GM12878 (cell line): ENCODE measurements at regions not wholly inside any gene's neighbourhood (a gene's known extent, or its start where the extent isn't known, plus 50 kb on each side); places are given as distances from the start of the nearest gene placed in this dataset.

Experiments used
- ATAC-seq: fragments of 200-7000 bp; cut with Tn5 transposase; 3 replicates; pipeline ENCODE4 v1.9.1; 2020; ENCODE audit warnings: mild to moderate bottlenecking, moderate library complexity
- BruUV-seq: library from RNA; stranded (reverse); fragments of 400-500 nt; replicated peaks from 2 replicates; lab custom pipeline; 2021; lab: Mats Ljungman, UMichigan
- CTCF ChIA-PET: fragments of 300-600 bp; sonication (Branson Sonifier 250); formaldehyde crosslinking; extraction: SDS; loops from one replicate; lab custom pipeline; 2021; ENCODE audit warnings: inconsistent platforms; lab: Yijun Ruan, JAX
- POLR2A ChIA-PET: fragments of 350-600 bp; formaldehyde crosslinking; extraction: SDS; loops from one replicate; lab custom pipeline; 2021; ENCODE audit warnings: inconsistent platforms; lab: Charles Lee
- RAD21 ChIA-PET: fragments of 300-600 bp; sonication (Branson Sonifier 250); formaldehyde crosslinking; loops from one replicate; lab custom pipeline; 2023; ENCODE audit warnings: antibody characterized with exemption; ENCODE audit not compliant: unreplicated experiment; lab: Charles Lee
- SMC1A ChIA-PET: fragments of 300-600 bp; sonication (Branson Sonifier 250); formaldehyde crosslinking; loops from one replicate; lab custom pipeline; 2023; ENCODE audit not compliant: unreplicated experiment, uncharacterized antibody; lab: Charles Lee
- DNase-seq: peaks from one replicate; pipeline ENCODE4 v3.0.0-alpha.2; 2011; ENCODE audit warnings: low read depth, low spot score
- FAIRE-seq: peaks from 3 replicates; lab custom pipeline; 2011; peaks lifted over from hg19 to GRCh38; lab: Jason Lieb, UNC
- H2AFZ ChIP-seq: 2 replicates; pipeline ENCODE4 v1.6.0; 2011; ENCODE audit warnings: low read depth, low read length, control low read depth; ENCODE audit not compliant: control insufficient read depth
- H3K27ac ChIP-seq: 2 replicates; pipeline ENCODE4 v1.5.1; 2011; ENCODE audit warnings: control low read depth; ENCODE audit not compliant: control insufficient read depth, insufficient read depth
- H3K27me3 ChIP-seq, 2 experiments: replicated peaks in 1 of 2; 2 replicates each; pipeline versions ENCODE4 v1.6.0 to v1.6.1; 2011; ENCODE audit warnings: low read length in 1 of 2; ENCODE audit not compliant: control insufficient read depth in 2 of 2, insufficient read depth in 2 of 2
- H3K36me3 ChIP-seq, 2 experiments: 2 replicates each; pipeline ENCODE4 v1.5.1; 2011; ENCODE audit warnings: low read length in 1 of 2; ENCODE audit not compliant: control insufficient read depth in 2 of 2, insufficient read depth in 2 of 2
- H3K4me1 ChIP-seq: 2 replicates; pipeline ENCODE4 v1.6.1; 2011; ENCODE audit warnings: mild to moderate bottlenecking, low read length, moderate library complexity, mixed read lengths; ENCODE audit not compliant: control insufficient read depth, insufficient read depth
- H3K4me2 ChIP-seq: 2 replicates; pipeline ENCODE4 v1.6.0; 2011; ENCODE audit warnings: control low read depth; ENCODE audit not compliant: control insufficient read depth, insufficient read depth
- H3K4me3 ChIP-seq: fragments of 200-600 bp; sonication (generic); 2 replicates; pipeline ENCODE4 v1.5.1; 2016
- H3K79me2 ChIP-seq: 2 replicates; pipeline ENCODE4 v1.6.0; 2011; ENCODE audit warnings: low read length; ENCODE audit not compliant: control insufficient read depth, insufficient read depth
- H3K9ac ChIP-seq: 2 replicates; pipeline ENCODE4 v1.8.0; 2011; ENCODE audit warnings: low read length, control low read depth, mixed read lengths; ENCODE audit not compliant: control insufficient read depth, insufficient read depth
- H3K9me3 ChIP-seq: replicated peaks from 3 replicates; pipeline ENCODE4 v1.5.1; 2011; ENCODE audit warnings: mild to moderate bottlenecking, low read length; ENCODE audit not compliant: control insufficient read depth, insufficient read depth
- H4K20me1 ChIP-seq: 2 replicates; pipeline ENCODE4 v1.6.0; 2011; ENCODE audit not compliant: control insufficient read depth, insufficient read depth
- CBFB ChIP-seq: IDR thresholded peaks from 2 replicates; pipeline ENCODE4 v1.6.1; 2016; ENCODE audit warnings: antibody characterized with exemption, low read depth
- FOXK2 ChIP-seq: fragments of 450-650 bp; IDR thresholded peaks from 2 replicates; pipeline ENCODE4 v1.6.1; 2017; ENCODE audit warnings: mild to moderate bottlenecking, moderate library complexity
- NFXL1 ChIP-seq: fragments of 450-650 bp; IDR thresholded peaks from 2 replicates; pipeline ENCODE4 v1.6.1; 2017; ENCODE audit warnings: antibody characterized with exemption, mild to moderate bottlenecking, borderline replicate concordance
- SMARCA5 ChIP-seq: fragments of 450-650 bp; IDR thresholded peaks from 2 replicates; pipeline ENCODE4 v1.6.1; 2017; ENCODE audit warnings: mild to moderate bottlenecking
- SPI1 ChIP-seq: IDR thresholded peaks from 2 replicates; pipeline ENCODE4 v1.6.1; 2011; ENCODE audit warnings: low read depth, mild to moderate bottlenecking, low read length, moderate library complexity, borderline replicate concordance; ENCODE audit not compliant: insufficient read depth
- SRF ChIP-seq, 2 experiments: IDR thresholded peaks; 2 replicates each; pipeline ENCODE4 v1.6.1; 2011; ENCODE audit warnings: low read depth in 2 of 2, low read length in 2 of 2, mild to moderate bottlenecking in 1 of 2, moderate library complexity in 1 of 2
- YY1 ChIP-seq: IDR thresholded peaks from 2 replicates; pipeline ENCODE4 v1.6.1; 2011; ENCODE audit warnings: low read depth, mild to moderate bottlenecking, low read length
- ZNF217 ChIP-seq: fragments of 450-650 bp; IDR thresholded peaks from 2 replicates; pipeline ENCODE4 v1.6.1; 2017; ENCODE audit warnings: antibody characterized with exemption, mild to moderate bottlenecking
- ZNF274 ChIP-seq: IDR thresholded peaks from one replicate; pipeline ENCODE4 v1.8.0; 2011; ENCODE audit not compliant: insufficient read length, insufficient read depth
- ZNF622 ChIP-seq: fragments of 450-650 bp; IDR thresholded peaks from 2 replicates; pipeline ENCODE4 v1.6.1; 2017; ENCODE audit warnings: mild to moderate bottlenecking, inconsistent platforms
- WGBS: methylation state at CpG from one replicate; pipeline ENCODE4 v1.1.6; 2016; ENCODE audit warnings: low lambda C conversion rate; ENCODE audit not compliant: insufficient replicate concordance, insufficient coverage; ENCODE audit errors: missing lambda C conversion rate; 5-methylcytosine and 5-hydroxymethylcytosine counted together
- in situ Hi-C: fragments of 300-500 bp; cut with MboI; formaldehyde crosslinking; loops from 9 replicates; pipeline ENCODE4 v1.14.3; 2018; ENCODE audit warnings: mixed read lengths
- intact Hi-C: fragments of 100-400 bp; cut with micrococcal nuclease; formaldehyde crosslinking; loops from one replicate; pipeline ENCODE4 v1.14.2; 2022; ENCODE audit not compliant: unreplicated experiment
- TF ChIP-seq, protein P1 (sequence below): IDR thresholded peaks from 2 replicates; pipeline ENCODE4 v1.6.1; 2012; ENCODE audit warnings: low read depth, low read length, improper control_type of control experiment
- TF ChIP-seq, protein P2 (sequence below): IDR thresholded peaks from 2 replicates; pipeline ENCODE4 v1.6.1; 2011; ENCODE audit warnings: mild to moderate bottlenecking, low read depth, low read length, moderate library complexity; ENCODE audit not compliant: insufficient replicate concordance

GRCh38 chr3:23086831-23087230 lies 116.3 kb upstream of the UBE2E2 start:
- Histone ChIP-seq H3K4me1 (no peaks in the 10 kb centered on the region), H3K9me3 (no peaks in the 10 kb centered on the region), H3K4me2 (no peak overlapping the region), H3K36me3 (no peaks in the 10 kb centered on the region), H3K79me2 (no peaks in the 10 kb centered on the region), H3K4me3 (no peak overlapping the region), H2AFZ (no peak overlapping the region), H4K20me1 (no peaks in the 10 kb centered on the region), H3K27me3 (no peaks in the 10 kb centered on the region), H3K27ac (no peak overlapping the region), H3K9ac (no peak overlapping the region)
- FAIRE-seq, result no peak
- POLR2A ChIA-PET, result no interaction called here
- SMC1A ChIA-PET, result no interaction called here
- WGBS, result 63% methylated on average over 2 of the region's 2 CpGs
- BruUV-seq, result no TSS peak
- DNase-seq, result no peak
- intact Hi-C loops, result no loop called here
- TF ChIP-seq ZNF622, result no peak
- no peak for TF ChIP-seq ZNF274
- no peak for TF ChIP-seq SPI1
- TF ChIP-seq SMARCA5, result no peak
- TF ChIP-seq ZNF217, result no peak
- no peak for TF ChIP-seq FOXK2
- TF ChIP-seq, protein P1, sequence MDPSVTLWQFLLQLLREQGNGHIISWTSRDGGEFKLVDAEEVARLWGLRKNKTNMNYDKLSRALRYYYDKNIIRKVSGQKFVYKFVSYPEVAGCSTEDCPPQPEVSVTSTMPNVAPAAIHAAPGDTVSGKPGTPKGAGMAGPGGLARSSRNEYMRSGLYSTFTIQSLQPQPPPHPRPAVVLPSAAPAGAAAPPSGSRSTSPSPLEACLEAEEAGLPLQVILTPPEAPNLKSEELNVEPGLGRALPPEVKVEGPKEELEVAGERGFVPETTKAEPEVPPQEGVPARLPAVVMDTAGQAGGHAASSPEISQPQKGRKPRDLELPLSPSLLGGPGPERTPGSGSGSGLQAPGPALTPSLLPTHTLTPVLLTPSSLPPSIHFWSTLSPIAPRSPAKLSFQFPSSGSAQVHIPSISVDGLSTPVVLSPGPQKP, result no peak
- no peak for TF ChIP-seq NFXL1
- TF ChIP-seq CBFB, result no peak
- TF ChIP-seq SRF (IDR thresholded peaks at IDR 0.05; ENCODE audit: low read depth in 2 of 2, low read length in 2 of 2), result no peak
- TF ChIP-seq, protein P2, sequence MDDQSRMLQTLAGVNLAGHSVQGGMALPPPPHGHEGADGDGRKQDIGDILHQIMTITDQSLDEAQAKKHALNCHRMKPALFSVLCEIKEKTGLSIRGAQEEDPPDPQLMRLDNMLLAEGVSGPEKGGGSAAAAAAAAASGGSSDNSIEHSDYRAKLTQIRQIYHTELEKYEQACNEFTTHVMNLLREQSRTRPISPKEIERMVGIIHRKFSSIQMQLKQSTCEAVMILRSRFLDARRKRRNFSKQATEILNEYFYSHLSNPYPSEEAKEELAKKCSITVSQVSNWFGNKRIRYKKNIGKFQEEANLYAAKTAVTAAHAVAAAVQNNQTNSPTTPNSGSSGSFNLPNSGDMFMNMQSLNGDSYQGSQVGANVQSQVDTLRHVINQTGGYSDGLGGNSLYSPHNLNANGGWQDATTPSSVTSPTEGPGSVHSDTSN, result no peak
- no peak for TF ChIP-seq YY1
- in situ Hi-C loops, result no loop called here
- RAD21 ChIA-PET, result no interaction called here
- CTCF ChIA-PET, result no interaction called here
- no peak for ATAC-seq
